Small intestine (tissue), 7 donors: ENCODE measurements at regions not wholly inside any gene's neighbourhood (a gene's known extent, or its start where the extent isn't known, plus 50 kb on each side); places are given as distances from the start of the nearest gene placed in this dataset.
A peak's percentile ranks its signal among the peaks of the same experiment; 100 is the strongest.

Experiments
- DNase-seq, 2 donors: peaks; one replicate each; pipeline versions ENCODE4 v3.0.0 to v3.0.0-alpha.2; 2013
- FAIRE-seq: peaks from 2 replicates; lab custom pipeline; 2012; peaks lifted over from hg19 to GRCh38; lab: Jason Lieb, UNC
- H3K27ac ChIP-seq, 3 donors: one replicate each; pipeline ENCODE4 v1.5.1; 2013; ENCODE audit warnings: low read length in 2 of 3, mild to moderate bottlenecking in 2 of 3, control low read depth in 1 of 3, inconsistent platforms in 1 of 3, low read depth in 1 of 3, moderate library complexity in 1 of 3
- H3K27me3 ChIP-seq, 3 donors: one replicate each; pipeline ENCODE4 v1.6.1; 2013; ENCODE audit warnings: low read length in 3 of 3, inconsistent platforms in 1 of 3; ENCODE audit not compliant: control insufficient read depth in 3 of 3, insufficient read depth in 3 of 3
- H3K36me3 ChIP-seq, 3 donors: one replicate each; pipeline ENCODE4 v1.6.1; 2013; ENCODE audit warnings: low read length in 3 of 3, inconsistent platforms in 1 of 3, low read depth in 1 of 3, mild to moderate bottlenecking in 1 of 3, moderate library complexity in 1 of 3; ENCODE audit not compliant: control insufficient read depth in 3 of 3, insufficient read depth in 2 of 3
- H3K4me1 ChIP-seq, 3 donors: one replicate each; pipeline ENCODE4 v1.6.1; 2013; ENCODE audit warnings: low read length in 2 of 3, inconsistent platforms in 1 of 3, low read depth in 1 of 3, mild to moderate bottlenecking in 1 of 3, moderate library complexity in 1 of 3; ENCODE audit not compliant: control insufficient read depth in 3 of 3, insufficient read depth in 2 of 3
- H3K4me3 ChIP-seq, 3 donors: one replicate each; pipeline ENCODE4 v1.5.1; 2013; ENCODE audit warnings: low read length in 3 of 3, control low read depth in 1 of 3, inconsistent platforms in 1 of 3, low read depth in 1 of 3, mild to moderate bottlenecking in 1 of 3, moderate library complexity in 1 of 3
- H3K9me3 ChIP-seq, 2 donors: one replicate each; pipeline ENCODE4 v1.6.1; 2013; ENCODE audit warnings: low read depth in 1 of 2, low read length in 1 of 2; ENCODE audit not compliant: control insufficient read depth in 2 of 2, insufficient read depth in 1 of 2
- WGBS, 3 donors: extraction: QIAGEN DNeasy Blood & Tissue Kit; methylation state at CpG; one replicate each; pipeline ENCODE4 v1.1.7; 2013; 5-methylcytosine and 5-hydroxymethylcytosine counted together
- donor health status: healthy with polysubstance abuse.
- donor health status: control.
- donor health status: control.
- donor health status: Bipolar disorder and iron deficiency.
- donor health status: healthy.

GRCh38 chr5:112472614-112473013 lies 53.5 kb upstream of the EPB41L4A start:
- WGBS, 3 donors: 76 to 78% (median 78%) methylated on average over 6 of the region's 6 CpGs
- no peak overlapping the region for H3K4me3 ChIP-seq
- DNase-seq (no peak), FAIRE-seq (no peak)
- H3K27ac ChIP-seq: no peak overlapping the region
- no peaks in the 10 kb centered on the region for H3K4me1 ChIP-seq
- H3K36me3 ChIP-seq: no peaks in the 10 kb centered on the region
- no peaks in the 10 kb centered on the region for H3K9me3 ChIP-seq
- H3K27me3 ChIP-seq: no peaks in the 10 kb centered on the region

- DNase-seq (no peak), FAIRE-seq (no peak)
- WGBS, 3 donors: 84 to 88% (median 87%) methylated on average over 5 of the region's 5 CpGs
- Histone ChIP-seq H3K9me3 (no peaks in the 10 kb centered on the region), H3K36me3 (no peaks in the 10 kb centered on the region), H3K27me3 (no peaks in the 10 kb centered on the region), H3K4me1 (no peaks in the 10 kb centered on the region), H3K27ac (no peak overlapping the region), H3K4me3 (no peak overlapping the region)
These were observed 54.9 kb upstream of the EPB41L4A start for GRCh38 chr5:112473989-112474388.

GRCh38 chr5:112475747-112476365 lies 56.8 kb upstream of the EPB41L4A start:
- no peaks in the 10 kb centered on the region for H3K36me3 ChIP-seq

GRCh38 chr5:112479418-112479817 lies 60.3 kb upstream of the EPB41L4A start:
- H3K27me3 ChIP-seq: no peaks in the 10 kb centered on the region
- H3K4me1 ChIP-seq: no peaks in the 10 kb centered on the region
- WGBS, 3 donors: 68 to 88% (median 72%) methylated on average over 1 of the region's 1 CpG
- H3K27ac ChIP-seq: no peak overlapping the region
- no peak overlapping the region for H3K4me3 ChIP-seq
- FAIRE-seq: no peak
- no peak for DNase-seq
- H3K9me3 ChIP-seq: no peaks in the 10 kb centered on the region
- H3K36me3 ChIP-seq: no peaks in the 10 kb centered on the region

More at GRCh38 chr5:112475747-112476365, 56.8 kb upstream of the EPB41L4A start:
- no peak overlapping the region for H3K4me3 ChIP-seq
- H3K4me1 ChIP-seq: no peaks in the 10 kb centered on the region
- H3K27ac ChIP-seq: no peak overlapping the region
- DNase-seq (no peak), FAIRE-seq (no peak)
- no peaks in the 10 kb centered on the region for H3K27me3 ChIP-seq
- H3K9me3 ChIP-seq: no peaks in the 10 kb centered on the region
- 26 to 58% (median 41%) methylated on average over 3 of the region's 3 CpGs for WGBS, 3 donors

- Histone ChIP-seq H3K4me3 (no peak overlapping the region), H3K27ac (no peak overlapping the region), H3K4me1 (no peaks in the 10 kb centered on the region), H3K27me3 (no peaks in the 10 kb centered on the region), H3K36me3 (no peaks in the 10 kb centered on the region), H3K9me3 (no peaks in the 10 kb centered on the region)
- FAIRE-seq: no peak
- DNase-seq: no peak
These were observed 61.4 kb upstream of the EPB41L4A start for GRCh38 chr5:112480501-112480900.

- Histone ChIP-seq H3K27me3 (no peaks in the 10 kb centered on the region), H3K27ac (no peak overlapping the region), H3K4me1 (no peaks in the 10 kb centered on the region), H3K9me3 (no peaks in the 10 kb centered on the region), H3K36me3 (no peaks in the 10 kb centered on the region), H3K4me3 (no peak overlapping the region)
- FAIRE-seq (no peak), DNase-seq (no peak)
- WGBS, 3 donors: 79 to 91% (median 84%) methylated on average over 2 of the region's 2 CpGs
These were observed 64.6 kb upstream of the EPB41L4A start for GRCh38 chr5:112483704-112484103.

GRCh38 chr5:112485934-112486355 lies 66.9 kb upstream of the EPB41L4A start:
- 31 to 36% (median 31%) methylated on average over 2 of the region's 2 CpGs for WGBS, 3 donors
- DNase-seq: no peak

GRCh38 chr5:112491257-112491656 lies 72.2 kb upstream of the EPB41L4A start:
- H3K27ac ChIP-seq: no peak overlapping the region
- H3K4me1 ChIP-seq: no peaks in the 10 kb centered on the region
- no peaks in the 10 kb centered on the region for H3K9me3 ChIP-seq
- no peaks in the 10 kb centered on the region for H3K27me3 ChIP-seq
- H3K4me3 ChIP-seq: no peak overlapping the region
- FAIRE-seq (no peak), DNase-seq (peak in 1 of 2 donors; percentile 5)
- 57 to 72% (median 60%) methylated on average over 5 of the region's 5 CpGs for WGBS, 3 donors
- H3K36me3 ChIP-seq: no peaks in the 10 kb centered on the region

More at GRCh38 chr5:112485934-112486355, 66.9 kb upstream of the EPB41L4A start:
- no peaks in the 10 kb centered on the region for H3K4me1 ChIP-seq
- FAIRE-seq: no peak
- no peak overlapping the region for H3K27ac ChIP-seq
- no peak overlapping the region for H3K4me3 ChIP-seq
- no peaks in the 10 kb centered on the region for H3K9me3 ChIP-seq
- H3K36me3 ChIP-seq: no peaks in the 10 kb centered on the region
- H3K27me3 ChIP-seq: no peaks in the 10 kb centered on the region

GRCh38 chr5:112492291-112492690 lies 73.2 kb upstream of the EPB41L4A start:
- FAIRE-seq (no peak), DNase-seq (peak in 1 of 2 donors; percentile 5)
- 8 to 24% (median 15%) methylated on average over 7 of the region's 7 CpGs for WGBS, 3 donors
- Histone ChIP-seq H3K4me1 (no peaks in the 10 kb centered on the region), H3K27me3 (no peaks in the 10 kb centered on the region), H3K9me3 (no peaks in the 10 kb centered on the region), H3K4me3 (no peak overlapping the region), H3K36me3 (no peaks in the 10 kb centered on the region), H3K27ac (no peak overlapping the region)
